Upper lobe of left lung (tissue), 6 donors: ENCODE measurements at regions not wholly inside any gene's neighbourhood (a gene's known extent, or its start where the extent isn't known, plus 50 kb on each side); places are given as distances from the start of the nearest gene placed in this dataset.
A peak's percentile ranks its signal among the peaks of the same experiment; 100 is the strongest.
"Not testable (repeated sequence)": the region's sequence is repeated elsewhere in the genome, so short reads cannot be mapped to it uniquely, and the experiment has no call there.

ENCODE experiments used
- ATAC-seq, 2 donors: fragments of 200-7000 bp; cut with Tn5 transposase; one replicate each; pipeline ENCODE4 v1.9.1; 2022; ENCODE audit warnings: mild to moderate bottlenecking in 2 of 2, moderate library complexity in 2 of 2; ENCODE audit not compliant: low FRiP score in 2 of 2
- DNase-seq, 2 donors: peaks; one replicate each; pipeline ENCODE4 v3.0.0-alpha.2; 2019 to 2020
- H3K27ac ChIP-seq, 4 donors: fragments of 200-600 bp; sonication (generic); one replicate each; pipeline ENCODE4 v1.5.1; 2016 to 2019
- H3K27me3 ChIP-seq, 4 donors: fragments of 200-600 bp; sonication (generic); one replicate each; pipeline ENCODE4 v1.5.1; 2017 to 2019
- H3K36me3 ChIP-seq, 4 donors: fragments of 200-600 bp; sonication (generic); one replicate each; pipeline ENCODE4 v1.5.1; 2016 to 2019
- H3K4me1 ChIP-seq, 4 donors: fragments of 200-600 bp; sonication (generic); one replicate each; pipeline ENCODE4 v1.5.1; 2018 to 2019
- H3K4me3 ChIP-seq, 4 donors: fragments of 200-600 bp; sonication (generic); one replicate each; pipeline ENCODE4 v1.5.1; 2017 to 2019; ENCODE audit warnings: mild to moderate bottlenecking in 2 of 4, moderate library complexity in 1 of 4
- H3K9me3 ChIP-seq, 4 donors: fragments of 200-600 bp; sonication (generic); one replicate each; pipeline ENCODE4 v1.5.1; 2018 to 2019
- CTCF ChIP-seq, 6 experiments: fragments of 450-650 bp in 4 of 6; fragments of 200-600 bp in 2 of 6; sonication (generic) in 2 of 6; IDR thresholded peaks; one replicate each; pipeline ENCODE4 v1.5.1; 2016 to 2019; ENCODE audit warnings: antibody characterized with exemption in 6 of 6
- EP300 ChIP-seq, 4 donors: sonication (generic); formaldehyde crosslinking; IDR thresholded peaks; one replicate each; pipeline ENCODE4 v1.5.1; 2017; ENCODE audit warnings: antibody characterized with exemption in 4 of 4, control low read depth in 2 of 4
- POLR2A ChIP-seq, 4 donors: fragments of 450-650 bp; IDR thresholded peaks; one replicate each; pipeline ENCODE4 v1.5.1; 2016 to 2017; ENCODE audit warnings: antibody characterized with exemption in 4 of 4, mild to moderate bottlenecking in 2 of 4
- POLR2AphosphoS5 ChIP-seq, 2 donors: sonication (generic); formaldehyde crosslinking; IDR thresholded peaks; one replicate each; pipeline ENCODE4 v1.5.1; 2017; ENCODE audit warnings: antibody characterized with exemption in 2 of 2
- WGBS, 2 donors: methylation state at CpG; one replicate each; pipeline ENCODE4 v1.1.5; 2017 to 2018; 5-methylcytosine and 5-hydroxymethylcytosine counted together
- donor health status: DM: no; HTN: no; CAD: no; lungs with moderate emphysema.
- donor health status: DM: no; HTN: yes; CAD: no; lungs with severe emphysema.

- not testable (repeated sequence) for H3K27me3 ChIP-seq, H3K4me1 ChIP-seq, H3K36me3 ChIP-seq, DNase-seq, H3K27ac ChIP-seq, H3K4me3 ChIP-seq, H3K9me3 ChIP-seq
- 55% methylated on average over 2 of the region's 2 CpGs for WGBS, 2 donors
- ATAC-seq = peak in 1 of 2 donors; percentile 53
Measured at GRCh38 chr9:97248252-97248651, 59.2 kb upstream of the CCDC180 start.

GRCh38 chr9:97243606-97244005, 63.9 kb upstream of the CCDC180 start:
- no peak for TF ChIP-seq EP300 (IDR thresholded peaks at IDR 0.05)
- TF ChIP-seq CTCF (IDR thresholded peaks at IDR 0.05) = no peak
- TF ChIP-seq POLR2A (IDR thresholded peaks at IDR 0.05) = no peak
- TF ChIP-seq POLR2AphosphoS5 (IDR thresholded peaks at IDR 0.05) = no peak
- Histone ChIP-seq H3K4me3 (no peak overlapping the region), H3K9me3 (no peaks in the 10 kb centered on the region), H3K36me3 (no peaks in the 10 kb centered on the region), H3K27ac (no peak overlapping the region), H3K27me3 (no peaks in the 10 kb centered on the region), H3K4me1 (peaks cover 0 to 11% (median 6%) of the 10 kb centered on the region in 4 donors)
- WGBS, 2 donors = 92 to 95% methylated on average over 4 of the region's 4 CpGs
- ATAC-seq = no peak
- no peak for DNase-seq

GRCh38 chr9:97241430-97241829, 66.0 kb upstream of the CCDC180 start:
- not testable (repeated sequence) for DNase-seq, H3K27ac ChIP-seq, ATAC-seq, H3K4me3 ChIP-seq, H3K9me3 ChIP-seq, H3K27me3 ChIP-seq, H3K36me3 ChIP-seq
- H3K4me1 ChIP-seq = peaks cover 0 to 19% (median 6%) of the 10 kb centered on the region in 4 donors
- 91 to 94% methylated on average over 5 of the region's 5 CpGs for WGBS, 2 donors

- peak; percentile 95 to 96 for ATAC-seq
- peak overlapping the region; percentile 53 to 86 (median 64) for H3K4me3 ChIP-seq
- DNase-seq = peak; percentile 84 to 94
- WGBS, 2 donors = 2 to 7% methylated on average over 24 to 40 of the region's 58 CpGs
- TF ChIP-seq POLR2AphosphoS5 (IDR thresholded peaks at IDR 0.05) (peak in 1 of 2 donors; percentile 61), EP300 (IDR thresholded peaks at IDR 0.05) (no peak), CTCF (IDR thresholded peaks at IDR 0.05) (no peak), POLR2A (IDR thresholded peaks at IDR 0.05) (peak in 2 of 4 donors; percentile 9 to 50)
- H3K9me3 ChIP-seq = no peaks in the 10 kb centered on the region
- no peaks in the 10 kb centered on the region for H3K27me3 ChIP-seq
- H3K27ac ChIP-seq = peak overlapping the region; percentile 61 to 75 (median 71)
- H3K4me1 ChIP-seq = peaks cover 0 to 19% (median 6%) of the 10 kb centered on the region in 4 donors
- H3K36me3 ChIP-seq = no peaks in the 10 kb centered on the region
Measured at GRCh38 chr9:97237951-97238889, 69.2 kb upstream of the CCDC180 start.

- H3K4me1 ChIP-seq = peaks cover 0 to 19% (median 6%) of the 10 kb centered on the region in 4 donors
- H3K27me3 ChIP-seq = no peaks in the 10 kb centered on the region
- TF ChIP-seq POLR2AphosphoS5 (IDR thresholded peaks at IDR 0.05) (no peak), CTCF (IDR thresholded peaks at IDR 0.05) (no peak), EP300 (IDR thresholded peaks at IDR 0.05) (no peak), POLR2A (IDR thresholded peaks at IDR 0.05) (no peak)
- H3K36me3 ChIP-seq = no peaks in the 10 kb centered on the region
- no peaks in the 10 kb centered on the region for H3K9me3 ChIP-seq
- WGBS, 2 donors = 67 to 81% methylated on average over 16 to 23 of the region's 23 CpGs
- H3K27ac ChIP-seq = no peak overlapping the region
- no peak for DNase-seq
- ATAC-seq = no peak
- H3K4me3 ChIP-seq = peak overlapping the region in 3 of 4 donors; percentile 53 to 86 (median 66)
Measured at GRCh38 chr9:97237311-97237786, 70.1 kb upstream of the CCDC180 start.

GRCh38 chr9:97233009-97233400, 74.5 kb upstream of the CCDC180 start:
- H3K27me3 ChIP-seq, H3K36me3 ChIP-seq, H3K27ac ChIP-seq, H3K4me3 ChIP-seq, H3K4me1 ChIP-seq, H3K9me3 ChIP-seq, DNase-seq, ATAC-seq: not testable (repeated sequence)
- WGBS, 2 donors = 96 to 100% methylated on average over 2 of the region's 2 CpGs

GRCh38 chr9:97232060-97233008, 75.1 kb upstream of the CCDC180 start:
- WGBS, 2 donors = 58 to 72% methylated on average over 13 of the region's 13 CpGs
- H3K4me3 ChIP-seq, H3K27ac ChIP-seq, H3K36me3 ChIP-seq, ATAC-seq, H3K27me3 ChIP-seq, DNase-seq, H3K4me1 ChIP-seq, H3K9me3 ChIP-seq: not testable (repeated sequence)

- H3K4me3 ChIP-seq, H3K9me3 ChIP-seq, H3K36me3 ChIP-seq, H3K27ac ChIP-seq, ATAC-seq: not testable (repeated sequence)
- WGBS, 2 donors = 13% methylated on average over 19 of the region's 21 CpGs; no CpG with 5 or more reads in 1 of the 2 donors
- peak in 1 of 2 donors; percentile 76 for DNase-seq
- Histone ChIP-seq H3K27me3 (peaks cover 0 to 22% (median 12%) of the 10 kb centered on the region in 4 donors), H3K4me1 (peaks cover 11 to 19% (median 15%) of the 10 kb centered on the region in 4 donors)
Measured at GRCh38 chr9:97222393-97222792, 85.1 kb upstream of the CCDC180 start.
